Prostate gland (tissue), 2 donors: ENCODE measurements at regions not wholly inside any gene's neighbourhood (a gene's known extent, or its start where the extent isn't known, plus 50 kb on each side); places are given as distances from the start of the nearest gene placed in this dataset.

Source experiments
- POLR2A ChIP-seq: fragments of 450-650 bp; IDR thresholded peaks from one replicate; pipeline ENCODE4 v1.6.1; 2016; ENCODE audit warnings: antibody characterized with exemption, mild to moderate bottlenecking
- POLR2AphosphoS5 ChIP-seq: sonication (generic); formaldehyde crosslinking; IDR thresholded peaks from one replicate; pipeline ENCODE4 v1.6.1; 2017; ENCODE audit warnings: antibody characterized with exemption
- TF ChIP-seq, protein P1 (sequence below), 4 experiments: fragments of 200-600 bp in 2 of 4; fragments of 450-650 bp in 2 of 4; sonication (generic) in 2 of 4; IDR thresholded peaks; 1 replicate in 3 of 4; 2 replicates in 1 of 4; pipeline ENCODE4 v1.5.1; 2016 to 2019; ENCODE audit warnings: antibody characterized with exemption in 4 of 4, mild to moderate bottlenecking in 2 of 4, moderate library complexity in 2 of 4

DNA sequence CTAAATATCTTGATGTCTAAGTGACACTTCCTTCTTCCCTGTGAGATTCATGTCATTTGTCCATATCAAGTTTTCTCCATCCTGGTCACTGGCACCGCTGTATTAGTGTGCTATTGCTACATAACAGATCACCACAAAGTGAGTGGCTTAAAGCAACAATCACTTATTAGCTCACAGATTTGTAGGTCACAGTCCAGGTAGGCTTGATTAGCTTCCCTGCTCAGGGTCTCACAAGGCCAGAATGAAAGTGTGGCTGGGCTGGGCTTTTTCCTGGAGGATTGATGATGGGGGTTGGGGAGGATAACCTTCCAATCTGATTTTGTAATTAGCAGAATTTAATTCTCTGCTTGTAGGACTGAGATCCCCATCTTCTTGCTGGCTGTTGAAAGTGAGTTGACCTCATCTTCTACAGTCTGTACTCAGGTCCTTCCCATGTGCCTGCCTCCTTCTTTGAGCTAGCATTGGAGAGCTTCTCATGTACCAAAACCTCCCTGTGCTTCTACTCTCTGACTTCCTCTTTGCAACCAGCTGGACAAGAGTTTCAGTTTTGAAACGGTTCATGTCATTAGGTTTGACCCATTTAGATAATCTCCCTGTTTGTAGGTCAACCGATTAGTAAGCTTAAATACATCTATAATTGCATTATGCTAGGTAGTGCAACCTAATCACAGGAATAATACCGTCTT, 152.4 kb upstream of the MAN1A1 start:
- TF ChIP-seq, protein P1, sequence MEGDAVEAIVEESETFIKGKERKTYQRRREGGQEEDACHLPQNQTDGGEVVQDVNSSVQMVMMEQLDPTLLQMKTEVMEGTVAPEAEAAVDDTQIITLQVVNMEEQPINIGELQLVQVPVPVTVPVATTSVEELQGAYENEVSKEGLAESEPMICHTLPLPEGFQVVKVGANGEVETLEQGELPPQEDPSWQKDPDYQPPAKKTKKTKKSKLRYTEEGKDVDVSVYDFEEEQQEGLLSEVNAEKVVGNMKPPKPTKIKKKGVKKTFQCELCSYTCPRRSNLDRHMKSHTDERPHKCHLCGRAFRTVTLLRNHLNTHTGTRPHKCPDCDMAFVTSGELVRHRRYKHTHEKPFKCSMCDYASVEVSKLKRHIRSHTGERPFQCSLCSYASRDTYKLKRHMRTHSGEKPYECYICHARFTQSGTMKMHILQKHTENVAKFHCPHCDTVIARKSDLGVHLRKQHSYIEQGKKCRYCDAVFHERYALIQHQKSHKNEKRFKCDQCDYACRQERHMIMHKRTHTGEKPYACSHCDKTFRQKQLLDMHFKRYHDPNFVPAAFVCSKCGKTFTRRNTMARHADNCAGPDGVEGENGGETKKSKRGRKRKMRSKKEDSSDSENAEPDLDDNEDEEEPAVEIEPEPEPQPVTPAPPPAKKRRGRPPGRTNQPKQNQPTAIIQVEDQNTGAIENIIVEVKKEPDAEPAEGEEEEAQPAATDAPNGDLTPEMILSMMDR (IDR thresholded peaks at IDR 0.05) = no peak
- no peak for TF ChIP-seq POLR2AphosphoS5
- TF ChIP-seq POLR2A = no peak
